H54 (cell line): ENCODE measurements at regions not wholly inside any gene's neighbourhood (a gene's known extent, or its start where the extent isn't known, plus 50 kb on each side); places are given as distances from the start of the nearest gene placed in this dataset.
A peak's percentile ranks its signal among the peaks of the same experiment; 100 is the strongest.

Source experiments
- DNase-seq: peaks from one replicate; pipeline ENCODE4 v3.0.0; 2011; ENCODE audit warnings: low spot score, mixed read lengths; ENCODE audit not compliant: insufficient read length
- FAIRE-seq: peaks from 3 replicates; lab custom pipeline; 2011; peaks lifted over from hg19 to GRCh38; lab: Jason Lieb, UNC
- POLR2A ChIP-seq: IDR thresholded peaks from 2 replicates; pipeline ENCODE4 v1.6.1; 2011; ENCODE audit warnings: low read depth, mild to moderate bottlenecking, low read length

DNA sequence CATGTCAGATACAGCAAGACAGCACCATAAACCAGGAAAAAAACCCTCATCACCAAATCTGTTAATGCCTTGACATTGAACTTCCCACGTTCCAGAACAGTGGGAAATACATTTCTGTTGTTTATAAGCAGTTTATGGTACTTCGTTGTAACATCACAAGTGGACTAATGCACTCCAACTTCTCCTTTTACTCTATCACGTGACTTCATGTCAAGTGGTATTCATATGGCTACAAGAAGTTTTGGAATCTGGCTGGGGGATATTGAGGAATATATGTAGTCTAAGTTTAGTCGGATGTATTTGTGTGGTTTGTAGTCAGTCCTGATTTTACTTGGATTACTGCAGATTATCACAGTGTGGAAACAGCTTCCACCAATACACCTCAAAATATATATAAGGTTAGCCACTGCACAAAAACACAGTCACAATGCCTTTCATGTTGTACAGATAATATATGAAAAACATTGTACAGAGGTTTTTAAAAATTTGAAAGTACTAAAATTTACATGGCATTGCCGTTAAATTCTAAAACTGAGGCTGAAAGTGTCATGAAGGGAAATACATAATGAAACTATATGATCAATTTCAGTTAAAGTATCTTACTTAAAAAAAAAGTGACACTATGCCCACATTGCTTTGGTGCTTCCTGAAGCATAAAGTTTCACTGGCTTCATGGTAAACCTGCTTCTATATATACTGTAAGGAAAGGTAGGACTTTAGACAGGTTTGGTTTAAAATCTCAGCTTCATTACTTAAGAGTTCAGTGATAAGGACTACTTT is 134.1 kb downstream of the CASP12 start:
- DNase-seq (no peak), FAIRE-seq (no peak)
- TF ChIP-seq POLR2A, result no peak

DNA sequence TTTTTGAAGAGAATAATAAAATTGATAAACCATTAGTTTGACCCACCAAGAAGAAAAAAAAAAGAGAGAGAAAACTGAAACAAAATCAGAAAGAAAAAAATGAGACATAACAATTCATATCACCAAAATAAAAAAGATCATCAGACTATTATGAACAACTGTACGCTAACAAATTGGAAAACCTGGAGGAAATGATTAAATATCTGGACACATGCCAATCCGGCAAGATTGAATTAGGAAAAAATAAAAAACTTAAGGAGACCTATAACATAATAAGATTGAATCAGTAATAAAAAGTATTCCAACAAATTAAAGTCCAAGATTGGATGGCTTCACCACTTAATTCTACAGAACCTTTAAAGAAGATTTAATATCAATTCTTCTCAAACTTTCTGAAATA is 136.7 kb downstream of the CASP12 start:
- TF ChIP-seq POLR2A, result no peak
- FAIRE-seq (no peak), DNase-seq (no peak)

- TF ChIP-seq POLR2A, result no peak
- DNase-seq (no peak), FAIRE-seq (no peak)
Measured at GRCh38 chr11:104759464-104759863, 138.8 kb downstream of the CASP12 start.

GRCh38 chr11:104738918-104739317 is 159.3 kb downstream of the CASP12 start:
- FAIRE-seq (no peak), DNase-seq (no peak)
- TF ChIP-seq POLR2A, result no peak

DNA sequence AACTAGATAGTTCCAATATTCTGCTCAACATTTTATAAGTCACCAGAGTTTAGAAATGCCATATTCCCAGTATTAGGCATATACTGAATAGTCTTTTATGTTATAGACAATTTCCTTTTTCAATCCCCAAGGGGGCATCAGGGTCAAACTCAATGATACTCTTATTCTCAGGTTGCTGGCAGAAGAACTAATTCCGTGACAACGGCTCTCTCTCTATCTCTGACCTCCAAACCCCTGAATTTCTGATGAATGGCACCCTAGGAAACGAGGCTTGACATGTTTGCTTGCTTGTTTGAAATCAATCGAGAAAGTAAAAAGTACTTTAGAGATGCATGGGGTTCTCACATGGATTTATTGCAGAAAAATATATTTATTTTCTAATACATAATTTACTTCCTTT is 160.1 kb downstream of the CASP12 start:
- no peak for TF ChIP-seq POLR2A
- DNase-seq (no peak), FAIRE-seq (no peak)

GRCh38 chr11:104736502-104736901 is 161.8 kb downstream of the CASP12 start:
- no peak for FAIRE-seq
- no peak for TF ChIP-seq POLR2A

DNA sequence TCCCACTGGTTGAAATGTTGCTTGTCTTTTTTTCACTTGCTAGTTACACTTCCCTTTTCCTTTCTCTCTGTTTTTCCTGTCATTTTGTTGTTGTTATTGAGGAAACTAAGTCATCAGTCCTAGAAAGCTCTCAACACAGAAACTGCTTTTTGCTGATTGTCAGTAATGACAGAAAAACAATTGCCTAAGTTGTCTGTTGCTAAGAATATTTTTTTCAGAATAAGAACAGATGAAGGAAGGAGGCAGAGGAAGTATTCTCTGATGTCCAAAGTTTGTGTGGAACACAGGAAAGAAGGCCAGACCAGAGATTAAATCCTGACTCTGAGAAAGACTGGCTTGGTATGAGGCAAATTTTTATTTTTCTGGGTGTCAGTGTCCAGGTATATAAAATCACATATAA is 163.3 kb downstream of the CASP12 start:
- no peak for TF ChIP-seq POLR2A
- DNase-seq (no peak), FAIRE-seq (no peak)

More at GRCh38 chr11:104736502-104736901, 161.8 kb downstream of the CASP12 start:
- no peak for DNase-seq

DNA sequence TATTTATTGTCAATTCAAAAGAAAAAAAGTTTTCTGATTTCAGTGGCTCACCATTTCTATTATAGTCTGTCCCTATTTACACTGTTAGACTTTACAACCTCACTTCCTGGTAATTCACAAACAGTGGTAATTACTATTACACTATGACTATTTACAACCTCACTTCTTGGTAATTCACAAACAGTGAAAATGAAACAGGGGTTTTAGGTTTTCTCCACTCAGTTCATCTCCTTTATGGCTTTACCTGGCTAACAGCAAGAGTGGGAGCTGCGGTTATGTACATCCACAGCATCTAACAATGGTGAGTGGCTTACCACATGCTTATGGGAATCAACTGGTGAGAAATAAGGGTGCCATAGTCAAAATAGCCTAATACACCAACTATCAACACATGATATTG is 166.4 kb downstream of the CASP12 start:
- no peak for DNase-seq
- no peak for TF ChIP-seq POLR2A
- FAIRE-seq, result no peak

GRCh38 chr11:104728927-104729326 is 169.3 kb downstream of the CASP12 start:
- TF ChIP-seq POLR2A, result no peak
- DNase-seq (no peak), FAIRE-seq (no peak)

GRCh38 chr11:104727768-104728167 is 170.5 kb downstream of the CASP12 start:
- DNase-seq (no peak), FAIRE-seq (no peak)
- no peak for TF ChIP-seq POLR2A

GRCh38 chr11:104727095-104727494 is 171.2 kb downstream of the CASP12 start:
- DNase-seq (no peak), FAIRE-seq (no peak)
- no peak for TF ChIP-seq POLR2A

GRCh38 chr11:104725796-104726408 is 172.4 kb downstream of the CASP12 start:
- no peak for FAIRE-seq
- no peak for TF ChIP-seq POLR2A
- DNase-seq, result no peak

DNA sequence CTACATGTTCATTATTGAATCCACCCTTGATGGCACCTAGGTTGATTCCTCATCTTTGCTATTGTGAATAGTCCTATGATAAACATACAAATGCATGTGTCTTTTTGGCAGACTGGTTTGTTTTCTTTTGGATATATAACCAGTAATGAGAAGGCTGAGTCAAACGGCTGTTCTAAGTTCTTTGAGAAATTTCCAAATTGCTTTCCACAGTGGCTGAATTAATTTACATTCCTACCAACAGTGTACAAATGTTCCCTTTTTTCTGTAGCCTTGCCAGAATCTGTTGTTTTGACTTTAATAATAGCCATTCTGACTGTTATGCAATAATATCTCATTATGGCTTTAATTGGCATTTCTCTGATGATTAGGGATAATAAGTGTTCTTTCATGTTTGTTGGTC is 184.9 kb downstream of the CASP12 start:
- TF ChIP-seq POLR2A, result no peak
- DNase-seq (no peak), FAIRE-seq (no peak)

GRCh38 chr11:104705490-104706190 is 192.6 kb downstream of the CASP12 start:
- FAIRE-seq, result peak; percentile 33
- no peak for TF ChIP-seq POLR2A
- no peak for DNase-seq
